T-helper 9 cell (primary cell): ENCODE measurements at regions not wholly inside any gene's neighbourhood (a gene's known extent, or its start where the extent isn't known, plus 50 kb on each side); places are given as distances from the start of the nearest gene placed in this dataset.

Experiments used
- DNase-seq: peaks from one replicate; pipeline ENCODE4 v3.0.0-alpha.2; 2020

GRCh38 chr4:10973686-10974085 lies 289.1 kb upstream of the CLNK start:
- DNase-seq = no peak

GRCh38 chr4:10971800-10972401 lies 287.3 kb upstream of the CLNK start:
- no peak for DNase-seq

- no peak for DNase-seq
Measured at GRCh38 chr4:10965196-10965595, 280.6 kb upstream of the CLNK start.

- no peak for DNase-seq
Measured at GRCh38 chr4:10963958-10964703, 279.6 kb upstream of the CLNK start.

- DNase-seq = no peak
Measured at GRCh38 chr4:10963241-10963640, 278.7 kb upstream of the CLNK start.

- DNase-seq = no peak
Measured at GRCh38 chr4:10962246-10962645, 277.7 kb upstream of the CLNK start.

- no peak for DNase-seq
Measured at GRCh38 chr4:10960389-10960788, 275.8 kb upstream of the CLNK start.

- no peak for DNase-seq
Measured at GRCh38 chr4:10959586-10959985, 275.0 kb upstream of the CLNK start.

- DNase-seq = no peak
Measured at GRCh38 chr4:10958226-10958856, 273.8 kb upstream of the CLNK start.

- DNase-seq = no peak
Measured at GRCh38 chr4:10951306-10951705, 266.7 kb upstream of the CLNK start.

- DNase-seq = no peak
Measured at GRCh38 chr4:10949039-10949733, 264.6 kb upstream of the CLNK start.

GRCh38 chr4:10947898-10948297 lies 263.3 kb upstream of the CLNK start:
- DNase-seq = no peak

GRCh38 chr4:10944321-10944720 lies 259.8 kb upstream of the CLNK start:
- DNase-seq = no peak

- no peak for DNase-seq
Measured at GRCh38 chr4:10942156-10942555, 257.6 kb upstream of the CLNK start.

GRCh38 chr4:10929818-10930217 lies 245.2 kb upstream of the CLNK start:
- no peak for DNase-seq

GRCh38 chr4:10925996-10926395 lies 241.4 kb upstream of the CLNK start:
- DNase-seq = no peak

- DNase-seq = no peak
Measured at GRCh38 chr4:10924274-10924673, 239.7 kb upstream of the CLNK start.

GRCh38 chr4:10917566-10917965 lies 233.0 kb upstream of the CLNK start:
- no peak for DNase-seq

GRCh38 chr4:10898072-10898471 lies 213.5 kb upstream of the CLNK start:
- DNase-seq = no peak

- no peak for DNase-seq
Measured at GRCh38 chr4:10897076-10897475, 212.5 kb upstream of the CLNK start.

GRCh38 chr4:10893395-10893794 lies 208.8 kb upstream of the CLNK start:
- DNase-seq = no peak

GRCh38 chr4:10891866-10892265 lies 207.3 kb upstream of the CLNK start:
- DNase-seq = no peak

GRCh38 chr4:10889819-10890218 lies 205.3 kb upstream of the CLNK start:
- no peak for DNase-seq
